IMR-90 (cell line): ENCODE measurements at regions not wholly inside any gene's neighbourhood (a gene's known extent, or its start where the extent isn't known, plus 50 kb on each side); places are given as distances from the start of the nearest gene placed in this dataset.

ENCODE experiments used
- ATAC-seq: fragments of 200-7000 bp; cut with Tn5 transposase; 2 replicates; pipeline ENCODE4 v1.9.1; 2020; ENCODE audit warnings: low read depth, mild to moderate bottlenecking, moderate library complexity
- BruUV-seq: library from RNA; stranded (reverse); fragments of 400-500 nt; replicated peaks from 2 replicates; lab custom pipeline; 2021; lab: Mats Ljungman, UMichigan
- CTCF ChIA-PET: fragments of 300-600 bp; formaldehyde crosslinking; extraction: SDS; loops from one replicate; lab custom pipeline; 2021; ENCODE audit warnings: antibody characterized with exemption; lab: Yijun Ruan, JAX
- POLR2A ChIA-PET: fragments of 300-600 bp; sonication (Branson Sonifier 250); formaldehyde crosslinking; loops from one replicate; lab custom pipeline; 2022; ENCODE audit warnings: antibody characterized with exemption; ENCODE audit not compliant: unreplicated experiment; lab: Charles Lee
- DNase-seq: peaks from one replicate; pipeline ENCODE4 v3.0.0; 2013
- H2AFZ ChIP-seq: replicated peaks from 2 replicates; pipeline ENCODE3; 2013; ENCODE audit warnings: low read length, mild to moderate bottlenecking; ENCODE audit not compliant: poor library complexity
- H2AK5ac ChIP-seq: 2 replicates; pipeline ENCODE4 v1.6.1; 2013; ENCODE audit warnings: low read depth, low read length, inconsistent platforms
- H2AK9ac ChIP-seq: replicated peaks from 2 replicates; pipeline ENCODE3; 2013; ENCODE audit warnings: mild to moderate bottlenecking, low read depth, low read length, moderate library complexity; ENCODE audit not compliant: poor library complexity
- H2BK120ac ChIP-seq: 2 replicates; pipeline ENCODE4 v1.6.1; 2013; ENCODE audit warnings: low read depth, low read length, inconsistent platforms
- H2BK15ac ChIP-seq: 3 replicates; pipeline ENCODE4 v1.6.1; 2013; ENCODE audit warnings: low read depth, low read length, inconsistent platforms
- H2BK20ac ChIP-seq: 2 replicates; pipeline ENCODE4 v1.6.1; 2013; ENCODE audit warnings: low read depth, mild to moderate bottlenecking, inconsistent platforms, low read length, moderate library complexity
- H2BK5ac ChIP-seq: 2 replicates; pipeline ENCODE4 v1.6.1; 2013; ENCODE audit warnings: mild to moderate bottlenecking, low read depth, low read length, inconsistent platforms; ENCODE audit not compliant: poor library complexity, severe bottlenecking
- H3K14ac ChIP-seq: replicated peaks from 2 replicates; pipeline ENCODE4 v1.6.1; 2013; ENCODE audit warnings: low read depth, low read length, inconsistent platforms
- H3K18ac ChIP-seq: 2 replicates; pipeline ENCODE4 v1.6.1; 2013; ENCODE audit warnings: low read depth, low read length, control low read depth
- H3K23ac ChIP-seq: 2 replicates; pipeline ENCODE4 v1.6.1; 2013; ENCODE audit warnings: low read depth, low read length, inconsistent platforms
- H3K27ac ChIP-seq: 2 replicates; pipeline ENCODE4 v1.5.1; 2013; ENCODE audit warnings: mild to moderate bottlenecking, control low read depth, low read length; ENCODE audit not compliant: insufficient read depth
- H3K27me3 ChIP-seq: 2 replicates; pipeline ENCODE4 v1.6.1; 2013; ENCODE audit warnings: low read length; ENCODE audit not compliant: control insufficient read depth, insufficient read depth
- H3K36me3 ChIP-seq: 2 replicates; pipeline ENCODE4 v1.6.1; 2013; ENCODE audit warnings: low read length, mixed read lengths; ENCODE audit not compliant: control insufficient read depth, insufficient read depth
- H3K4ac ChIP-seq: 2 replicates; pipeline ENCODE4 v1.6.1; 2013; ENCODE audit warnings: low read depth, low read length, inconsistent platforms
- H3K4me1 ChIP-seq: 2 replicates; pipeline ENCODE4 v1.6.1; 2013; ENCODE audit warnings: low read length, mixed read lengths; ENCODE audit not compliant: control insufficient read depth, insufficient read depth
- H3K4me2 ChIP-seq: 2 replicates; pipeline ENCODE4 v1.6.1; 2013; ENCODE audit warnings: low read depth, mild to moderate bottlenecking, control low read depth, low read length, moderate library complexity
- H3K4me3 ChIP-seq: 2 replicates; pipeline ENCODE4 v1.5.1; 2013; ENCODE audit warnings: low read depth, mild to moderate bottlenecking, control low read depth, low read length, moderate library complexity; ENCODE audit not compliant: insufficient read depth
- H3K56ac ChIP-seq: 2 replicates; pipeline ENCODE4 v1.6.1; 2013; ENCODE audit warnings: low read length, inconsistent platforms; ENCODE audit not compliant: insufficient read depth; ENCODE audit errors: extremely low read depth
- H3K79me1 ChIP-seq, 2 experiments: 2 replicates each; pipeline ENCODE4 v1.6.1; 2013; ENCODE audit warnings: low read length in 2 of 2, inconsistent platforms in 1 of 2, low read depth in 1 of 2
- H3K9ac ChIP-seq: 2 replicates; pipeline ENCODE4 v1.6.1; 2013; ENCODE audit warnings: low read depth, low read length, control low read depth
- H3K9me1 ChIP-seq: 2 replicates; pipeline ENCODE4 v1.6.1; 2013; ENCODE audit warnings: low read length, inconsistent platforms; ENCODE audit not compliant: insufficient read depth
- H3K9me3 ChIP-seq: 2 replicates; pipeline ENCODE4 v1.6.1; 2013; ENCODE audit warnings: low read length; ENCODE audit not compliant: control insufficient read depth, insufficient read depth
- H4K20me1 ChIP-seq: 2 replicates; pipeline ENCODE4 v1.6.1; 2013; ENCODE audit warnings: low read length, inconsistent platforms; ENCODE audit not compliant: insufficient read depth
- H4K5ac ChIP-seq: 2 replicates; pipeline ENCODE4 v1.6.1; 2013; ENCODE audit warnings: mild to moderate bottlenecking, low read depth, low read length, control low read depth
- H4K8ac ChIP-seq, 2 experiments: 2 replicates each; pipeline ENCODE4 v1.6.1; 2013; ENCODE audit warnings: low read depth in 2 of 2, low read length in 2 of 2, control low read depth in 1 of 2, inconsistent platforms in 1 of 2
- H4K91ac ChIP-seq: 2 replicates; pipeline ENCODE4 v1.6.1; 2013; ENCODE audit warnings: low read depth, low read length, inconsistent platforms; ENCODE audit not compliant: insufficient read depth
- WGBS, 2 experiments: methylation state at CpG; one replicate each; pipeline versions ENCODE4 v1.1.5 to v1.1.7; 2013; ENCODE audit warnings: missing lambda C conversion rate in 2 of 2; ENCODE audit not compliant: insufficient read length in 1 of 2; ENCODE audit errors: extremely low coverage in 2 of 2; 5-methylcytosine and 5-hydroxymethylcytosine counted together
- dilution Hi-C: fragments of 300-500 bp; cut with HindIII; formaldehyde crosslinking; loops from one replicate; pipeline ENCODE4 v1.14.3; 2018; ENCODE audit warnings: low sequenced_read_pairs; ENCODE audit not compliant: unreplicated experiment
- in situ Hi-C: fragments of 300-500 bp; cut with MboI; formaldehyde crosslinking; loops from 3 replicates; pipeline ENCODE4 v1.14.3; 2019; ENCODE audit warnings: low sequenced_read_pairs, inconsistent platforms, mixed read lengths
- intact Hi-C: fragments of 100-400 bp; cut with micrococcal nuclease; formaldehyde crosslinking; loops from 2 replicates; pipeline ENCODE4 v1.10.0; 2022
- TF ChIP-seq, protein P1 (sequence below): conservative IDR thresholded peaks from 2 replicates; pipeline ENCODE4 v1.5.1; 2012; ENCODE audit warnings: mild to moderate bottlenecking, low read depth, low read length, improper control_type of control experiment

- Histone ChIP-seq H3K4me1 (no peaks in the 10 kb centered on the region), H4K8ac (no peak overlapping the region), H3K4me3 (no peak overlapping the region), H3K27me3 (no peaks in the 10 kb centered on the region), H2BK20ac (no peak overlapping the region), H2BK15ac (no peak overlapping the region), H3K9me1 (no peaks in the 10 kb centered on the region), H3K36me3 (no peaks in the 10 kb centered on the region), H3K9me3 (peaks cover 8% of the 10 kb centered on the region; the same call in 1 of the 2 replicates), H2BK5ac (no peak overlapping the region), H3K27ac (no peak overlapping the region), H2AK9ac (no peak overlapping the region), H3K23ac (no peak overlapping the region), H3K9ac (no peak overlapping the region), H2AFZ (no peak overlapping the region), H4K20me1 (no peaks in the 10 kb centered on the region), H3K14ac (no peak overlapping the region), H2BK120ac (no peak overlapping the region), H4K91ac (no peak overlapping the region), H3K4ac (no peak overlapping the region), H3K4me2 (no peak overlapping the region), H4K5ac (no peak overlapping the region), H3K79me1 (no peaks in the 10 kb centered on the region), H3K18ac (no peak overlapping the region), H3K56ac (no peak overlapping the region), H2AK5ac (no peak overlapping the region)
- in situ Hi-C loops: no loop called here
- POLR2A ChIA-PET: interaction anchor here (0.6 kb wide), 1 partner anchor 9 kb away, joined by 3 read pairs; no protein-coding TSS in a partner anchor
- BruUV-seq: no TSS peak
- CTCF ChIA-PET: no interaction called here
- WGBS, 2 experiments: no CpG with 5 or more reads among the region's 5 CpGs
- intact Hi-C loops: no loop called here
- TF ChIP-seq, protein P1, sequence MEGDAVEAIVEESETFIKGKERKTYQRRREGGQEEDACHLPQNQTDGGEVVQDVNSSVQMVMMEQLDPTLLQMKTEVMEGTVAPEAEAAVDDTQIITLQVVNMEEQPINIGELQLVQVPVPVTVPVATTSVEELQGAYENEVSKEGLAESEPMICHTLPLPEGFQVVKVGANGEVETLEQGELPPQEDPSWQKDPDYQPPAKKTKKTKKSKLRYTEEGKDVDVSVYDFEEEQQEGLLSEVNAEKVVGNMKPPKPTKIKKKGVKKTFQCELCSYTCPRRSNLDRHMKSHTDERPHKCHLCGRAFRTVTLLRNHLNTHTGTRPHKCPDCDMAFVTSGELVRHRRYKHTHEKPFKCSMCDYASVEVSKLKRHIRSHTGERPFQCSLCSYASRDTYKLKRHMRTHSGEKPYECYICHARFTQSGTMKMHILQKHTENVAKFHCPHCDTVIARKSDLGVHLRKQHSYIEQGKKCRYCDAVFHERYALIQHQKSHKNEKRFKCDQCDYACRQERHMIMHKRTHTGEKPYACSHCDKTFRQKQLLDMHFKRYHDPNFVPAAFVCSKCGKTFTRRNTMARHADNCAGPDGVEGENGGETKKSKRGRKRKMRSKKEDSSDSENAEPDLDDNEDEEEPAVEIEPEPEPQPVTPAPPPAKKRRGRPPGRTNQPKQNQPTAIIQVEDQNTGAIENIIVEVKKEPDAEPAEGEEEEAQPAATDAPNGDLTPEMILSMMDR: no peak
- ATAC-seq: no peak
- dilution Hi-C loops: no loop called here
- DNase-seq: no peak
Observed at GRCh38 chr21:31475223-31475622, 131.2 kb upstream of the TIAM1 start.
